MM.1S (cell line): ENCODE measurements at regions not wholly inside any gene's neighbourhood (a gene's known extent, or its start where the extent isn't known, plus 50 kb on each side); places are given as distances from the start of the nearest gene placed in this dataset.

Experiments used
- EZH2 ChIP-seq: fragments of 300-600 bp; sonication (generic); optimal IDR thresholded peaks from 2 replicates; pipeline ENCODE3; 2017; ENCODE audit warnings: low read depth, mild to moderate bottlenecking, antibody characterized with exemption, low read length, mixed read lengths
- EZH2phosphoT487 ChIP-seq: fragments of 300-600 bp; sonication (generic); IDR thresholded peaks from 2 replicates; pipeline ENCODE4 v1.6.1; 2018; ENCODE audit warnings: antibody characterized with exemption, low read length
- TF ChIP-seq, protein P1 (sequence below): fragments of 300-600 bp; sonication (generic); IDR thresholded peaks from 2 replicates; pipeline ENCODE4 v1.5.1; 2016; ENCODE audit warnings: antibody characterized with exemption, low read length, mixed read lengths

DNA sequence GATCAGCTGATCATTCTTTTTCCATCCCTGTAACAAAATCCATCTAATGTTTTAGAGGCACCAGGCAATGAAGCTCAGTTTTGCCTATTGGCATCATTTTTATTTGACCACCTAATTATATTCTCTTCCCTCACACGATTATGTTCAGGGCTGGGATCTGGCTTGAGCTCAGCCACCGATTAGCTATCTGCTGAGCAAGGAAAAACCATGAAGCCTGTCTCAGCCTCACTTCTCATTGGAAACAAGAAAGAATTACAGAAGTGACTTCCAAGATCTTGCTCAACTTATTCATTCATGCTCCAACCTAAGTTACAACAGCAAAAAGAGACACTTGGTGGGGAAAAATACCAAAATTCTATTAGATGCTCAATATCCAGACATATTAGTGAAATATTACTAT, 139.0 kb upstream of the SH3BP4 start:
- TF ChIP-seq, protein P1, sequence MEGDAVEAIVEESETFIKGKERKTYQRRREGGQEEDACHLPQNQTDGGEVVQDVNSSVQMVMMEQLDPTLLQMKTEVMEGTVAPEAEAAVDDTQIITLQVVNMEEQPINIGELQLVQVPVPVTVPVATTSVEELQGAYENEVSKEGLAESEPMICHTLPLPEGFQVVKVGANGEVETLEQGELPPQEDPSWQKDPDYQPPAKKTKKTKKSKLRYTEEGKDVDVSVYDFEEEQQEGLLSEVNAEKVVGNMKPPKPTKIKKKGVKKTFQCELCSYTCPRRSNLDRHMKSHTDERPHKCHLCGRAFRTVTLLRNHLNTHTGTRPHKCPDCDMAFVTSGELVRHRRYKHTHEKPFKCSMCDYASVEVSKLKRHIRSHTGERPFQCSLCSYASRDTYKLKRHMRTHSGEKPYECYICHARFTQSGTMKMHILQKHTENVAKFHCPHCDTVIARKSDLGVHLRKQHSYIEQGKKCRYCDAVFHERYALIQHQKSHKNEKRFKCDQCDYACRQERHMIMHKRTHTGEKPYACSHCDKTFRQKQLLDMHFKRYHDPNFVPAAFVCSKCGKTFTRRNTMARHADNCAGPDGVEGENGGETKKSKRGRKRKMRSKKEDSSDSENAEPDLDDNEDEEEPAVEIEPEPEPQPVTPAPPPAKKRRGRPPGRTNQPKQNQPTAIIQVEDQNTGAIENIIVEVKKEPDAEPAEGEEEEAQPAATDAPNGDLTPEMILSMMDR = no peak
- TF ChIP-seq EZH2 (no peak), EZH2phosphoT487 (no peak)
